ENCODE measurements at regions not wholly inside any gene's neighbourhood (a gene's known extent, or its start where the extent isn't known, plus 50 kb on each side); places are given as distances from the start of the nearest gene placed in this dataset.
"Not testable (repeated sequence)": the region's sequence is repeated elsewhere in the genome, so short reads cannot be mapped to it uniquely, and the experiment has no call there.

DNA sequence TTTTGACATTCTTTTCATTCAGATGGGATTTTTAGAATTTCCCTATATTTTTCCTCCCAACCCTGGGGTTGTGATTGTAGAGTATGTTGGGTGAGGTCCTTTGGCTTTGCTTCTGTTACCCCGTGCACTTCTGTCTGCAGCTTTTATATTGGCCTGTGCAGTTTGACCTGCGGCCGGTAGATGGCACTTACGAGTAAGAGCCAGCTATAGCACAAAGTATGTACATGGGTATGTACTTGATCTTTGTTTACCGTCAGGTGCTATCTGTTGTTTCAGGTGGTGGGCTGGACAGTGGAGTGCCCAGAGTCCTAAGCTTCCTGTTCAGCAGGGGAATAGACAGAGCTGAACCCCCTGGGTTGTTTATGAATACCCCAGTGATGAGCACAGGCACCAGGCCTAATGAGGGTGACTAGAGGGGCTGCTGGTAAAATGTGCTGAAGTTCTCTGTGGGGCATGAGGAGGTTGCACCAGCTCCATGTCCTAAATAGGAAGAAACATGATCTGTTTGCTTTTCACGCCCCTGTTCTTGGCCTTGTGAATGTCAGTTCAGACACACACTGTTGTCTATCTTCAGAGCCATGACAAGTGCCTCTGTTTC, 58.9 kb upstream of the THUMPD2 start:
- H3K4me3 Mint-ChIP-seq (ENCODE audit: unreplicated experiment): no peak overlapping the region
- DNase-seq: no peak
- H3K36me3 Mint-ChIP-seq (ENCODE audit: unreplicated experiment): peaks cover 6% of the 10 kb centered on the region
- peaks cover 3% of the 10 kb centered on the region for H3K4me1 Mint-ChIP-seq (ENCODE audit: low read depth, unreplicated experiment)
- no peak overlapping the region for H3K27ac Mint-ChIP-seq (ENCODE audit: unreplicated experiment)
- no peaks in the 10 kb centered on the region for H3K27me3 Mint-ChIP-seq (ENCODE audit: unreplicated experiment)
- peaks cover 5% of the 10 kb centered on the region for H3K9me3 Mint-ChIP-seq (ENCODE audit: unreplicated experiment)
- TF ChIP-seq, protein P1, sequence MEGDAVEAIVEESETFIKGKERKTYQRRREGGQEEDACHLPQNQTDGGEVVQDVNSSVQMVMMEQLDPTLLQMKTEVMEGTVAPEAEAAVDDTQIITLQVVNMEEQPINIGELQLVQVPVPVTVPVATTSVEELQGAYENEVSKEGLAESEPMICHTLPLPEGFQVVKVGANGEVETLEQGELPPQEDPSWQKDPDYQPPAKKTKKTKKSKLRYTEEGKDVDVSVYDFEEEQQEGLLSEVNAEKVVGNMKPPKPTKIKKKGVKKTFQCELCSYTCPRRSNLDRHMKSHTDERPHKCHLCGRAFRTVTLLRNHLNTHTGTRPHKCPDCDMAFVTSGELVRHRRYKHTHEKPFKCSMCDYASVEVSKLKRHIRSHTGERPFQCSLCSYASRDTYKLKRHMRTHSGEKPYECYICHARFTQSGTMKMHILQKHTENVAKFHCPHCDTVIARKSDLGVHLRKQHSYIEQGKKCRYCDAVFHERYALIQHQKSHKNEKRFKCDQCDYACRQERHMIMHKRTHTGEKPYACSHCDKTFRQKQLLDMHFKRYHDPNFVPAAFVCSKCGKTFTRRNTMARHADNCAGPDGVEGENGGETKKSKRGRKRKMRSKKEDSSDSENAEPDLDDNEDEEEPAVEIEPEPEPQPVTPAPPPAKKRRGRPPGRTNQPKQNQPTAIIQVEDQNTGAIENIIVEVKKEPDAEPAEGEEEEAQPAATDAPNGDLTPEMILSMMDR (IDR thresholded peaks at IDR 0.05; ENCODE audit: partially characterized antibody, unreplicated experiment): peak; percentile 71

DNA sequence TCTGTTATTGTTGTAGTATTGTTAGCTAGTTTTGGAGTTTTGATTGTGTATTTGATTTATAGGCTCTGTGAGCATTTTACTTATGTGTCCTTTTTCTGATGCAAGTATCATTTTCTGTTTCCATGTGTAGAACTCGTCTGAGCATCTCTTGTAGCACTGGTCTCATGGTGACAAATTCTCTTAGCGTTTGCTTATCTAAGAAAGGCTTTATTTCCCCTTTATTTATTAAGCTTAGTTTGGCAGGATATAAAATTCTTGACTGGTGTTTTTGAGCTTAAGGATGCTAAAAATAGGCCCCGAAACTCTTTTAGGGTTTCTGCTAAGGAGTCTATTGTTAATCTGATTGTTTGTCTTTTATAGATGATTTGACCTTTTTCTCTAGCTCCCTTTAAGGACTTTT, 57.6 kb upstream of the THUMPD2 start:
- Mint-ChIP-seq H3K4me1 (ENCODE audit: low read depth, unreplicated experiment) (peaks cover 3% of the 10 kb centered on the region), H3K27ac (ENCODE audit: unreplicated experiment) (no peak overlapping the region), H3K27me3 (ENCODE audit: unreplicated experiment) (no peaks in the 10 kb centered on the region), H3K4me3 (ENCODE audit: unreplicated experiment) (no peak overlapping the region), H3K9me3 (ENCODE audit: unreplicated experiment) (peaks cover 5% of the 10 kb centered on the region), H3K36me3 (ENCODE audit: unreplicated experiment) (peaks cover 6% of the 10 kb centered on the region)
- TF ChIP-seq, protein P1 (IDR thresholded peaks at IDR 0.05; ENCODE audit: partially characterized antibody, unreplicated experiment): no peak
- no peak for DNase-seq

- H3K27me3 Mint-ChIP-seq (ENCODE audit: unreplicated experiment): no peaks in the 10 kb centered on the region
These were observed 55.4 kb upstream of the THUMPD2 start for GRCh38 chr2:39834426-39834825.

GRCh38 chr2:39830610-39831009, 51.6 kb upstream of the THUMPD2 start:
- not testable (repeated sequence) for H3K27ac Mint-ChIP-seq (ENCODE audit: unreplicated experiment); H3K9me3 Mint-ChIP-seq (ENCODE audit: unreplicated experiment)

More at GRCh38 chr2:39834426-39834825, 55.4 kb upstream of the THUMPD2 start:
- Mint-ChIP-seq H3K4me1 (ENCODE audit: low read depth, unreplicated experiment) (peaks cover 2% of the 10 kb centered on the region), H3K27ac (ENCODE audit: unreplicated experiment) (no peak overlapping the region), H3K9me3 (ENCODE audit: unreplicated experiment) (peaks cover 5% of the 10 kb centered on the region), H3K4me3 (ENCODE audit: unreplicated experiment) (no peak overlapping the region), H3K36me3 (ENCODE audit: unreplicated experiment) (peaks cover 6% of the 10 kb centered on the region)
- TF ChIP-seq, protein P1 (IDR thresholded peaks at IDR 0.05; ENCODE audit: partially characterized antibody, unreplicated experiment): no peak
- DNase-seq: no peak

More at GRCh38 chr2:39830610-39831009, 51.6 kb upstream of the THUMPD2 start:
- H3K27me3 Mint-ChIP-seq (ENCODE audit: unreplicated experiment); H3K4me1 Mint-ChIP-seq (ENCODE audit: low read depth, unreplicated experiment); H3K36me3 Mint-ChIP-seq (ENCODE audit: unreplicated experiment); DNase-seq; H3K4me3 Mint-ChIP-seq (ENCODE audit: unreplicated experiment): not testable (repeated sequence)

Measured in glutamatergic neuron (in vitro differentiated cells).